ENCODE measurements at regions not wholly inside any gene's neighbourhood (a gene's known extent, or its start where the extent isn't known, plus 50 kb on each side); places are given as distances from the start of the nearest gene placed in this dataset.

GRCh38 chr11:47915783-47916182 is 64.6 kb upstream of the PTPRJ start:
- H3K9me2 ChIP-seq (replicated peaks; ENCODE audit: insufficient read depth, low read length): no peaks in the 10 kb centered on the region
- H3K36me3 ChIP-seq (ENCODE audit: insufficient read depth, low read length): no peaks in the 10 kb centered on the region
- peak overlapping the region; percentile 98 for H3K27ac ChIP-seq (ENCODE audit: low read length)
- peak overlapping the region; percentile 82 for H3K4me2 ChIP-seq (ENCODE audit: low read depth, low read length, poor library complexity, severe bottlenecking)
- H3K27me3 ChIP-seq (ENCODE audit: low read length): no peaks in the 10 kb centered on the region
- no peaks in the 10 kb centered on the region for H3K79me2 ChIP-seq (ENCODE audit: low read length)
- H2AFZ ChIP-seq (ENCODE audit: low read length): no peak overlapping the region
- no peaks in the 10 kb centered on the region for H3K9me3 ChIP-seq (ENCODE audit: low read length)
- H4K20me1 ChIP-seq (ENCODE audit: insufficient read depth, low read depth, low read length): no peaks in the 10 kb centered on the region
- peaks cover 79% of the 10 kb centered on the region for H3K4me1 ChIP-seq (ENCODE audit: low read length)
- peak overlapping the region; percentile 84 for H3K9ac ChIP-seq (ENCODE audit: low read length)
- H3K4me3 ChIP-seq (ENCODE audit: low read length): peak overlapping the region; percentile 70
- DNase-seq: peak; percentile 94

- peaks cover 75% of the 10 kb centered on the region for H3K4me1 ChIP-seq (ENCODE audit: low read length)
- H2AFZ ChIP-seq (ENCODE audit: low read length): no peak overlapping the region
Observed at GRCh38 chr11:47915374-47915773, 65.0 kb upstream of the PTPRJ start.

GRCh38 chr11:47914743-47915142 is 65.6 kb upstream of the PTPRJ start:
- Histone ChIP-seq H3K9me3 (ENCODE audit: low read length) (no peaks in the 10 kb centered on the region), H3K9me2 (replicated peaks; ENCODE audit: insufficient read depth, low read length) (no peaks in the 10 kb centered on the region), H3K36me3 (ENCODE audit: insufficient read depth, low read length) (no peaks in the 10 kb centered on the region), H3K4me3 (ENCODE audit: low read length) (peak overlapping the region; percentile 70), H4K20me1 (ENCODE audit: insufficient read depth, low read depth, low read length) (no peaks in the 10 kb centered on the region), H3K79me2 (ENCODE audit: low read length) (no peaks in the 10 kb centered on the region), H3K27ac (ENCODE audit: low read length) (peak overlapping the region; percentile 98), H3K27me3 (ENCODE audit: low read length) (no peaks in the 10 kb centered on the region), H3K9ac (ENCODE audit: low read length) (peak overlapping the region; percentile 84), H3K4me2 (ENCODE audit: low read depth, low read length, poor library complexity, severe bottlenecking) (peak overlapping the region; percentile 82), H3K4me1 (ENCODE audit: low read length) (peaks cover 69% of the 10 kb centered on the region), H2AFZ (ENCODE audit: low read length) (no peak overlapping the region)
- DNase-seq: peak; percentile 66

More at GRCh38 chr11:47915374-47915773, 65.0 kb upstream of the PTPRJ start:
- H3K27me3 ChIP-seq (ENCODE audit: low read length): no peaks in the 10 kb centered on the region
- H4K20me1 ChIP-seq (ENCODE audit: insufficient read depth, low read depth, low read length): no peaks in the 10 kb centered on the region
- no peaks in the 10 kb centered on the region for H3K79me2 ChIP-seq (ENCODE audit: low read length)
- peak overlapping the region; percentile 84 for H3K9ac ChIP-seq (ENCODE audit: low read length)
- no peaks in the 10 kb centered on the region for H3K36me3 ChIP-seq (ENCODE audit: insufficient read depth, low read length)
- peak; percentile 89 for DNase-seq
- H3K27ac ChIP-seq (ENCODE audit: low read length): peak overlapping the region; percentile 98
- H3K4me2 ChIP-seq (ENCODE audit: low read depth, low read length, poor library complexity, severe bottlenecking): peak overlapping the region; percentile 82
- peak overlapping the region; percentile 70 for H3K4me3 ChIP-seq (ENCODE audit: low read length)
- H3K9me3 ChIP-seq (ENCODE audit: low read length): no peaks in the 10 kb centered on the region
- no peaks in the 10 kb centered on the region for H3K9me2 ChIP-seq (replicated peaks; ENCODE audit: insufficient read depth, low read length)

- H3K4me1 ChIP-seq (ENCODE audit: low read length): peaks cover 58% of the 10 kb centered on the region
- H4K20me1 ChIP-seq (ENCODE audit: insufficient read depth, low read depth, low read length): no peaks in the 10 kb centered on the region
- H3K9ac ChIP-seq (ENCODE audit: low read length): peak overlapping the region; percentile 84
- peak overlapping the region; percentile 98 for H3K27ac ChIP-seq (ENCODE audit: low read length)
- H3K27me3 ChIP-seq (ENCODE audit: low read length): no peaks in the 10 kb centered on the region
- H2AFZ ChIP-seq (ENCODE audit: low read length): no peak overlapping the region
- H3K36me3 ChIP-seq (ENCODE audit: insufficient read depth, low read length): no peaks in the 10 kb centered on the region
- peak; percentile 90 for DNase-seq
- H3K4me2 ChIP-seq (ENCODE audit: low read depth, low read length, poor library complexity, severe bottlenecking): peak overlapping the region; percentile 82
- H3K4me3 ChIP-seq (ENCODE audit: low read length): peak overlapping the region; percentile 70; the same call in 1 of the 2 replicates
- H3K9me2 ChIP-seq (replicated peaks; ENCODE audit: insufficient read depth, low read length): no peaks in the 10 kb centered on the region
- H3K9me3 ChIP-seq (ENCODE audit: low read length): no peaks in the 10 kb centered on the region
- H3K79me2 ChIP-seq (ENCODE audit: low read length): no peaks in the 10 kb centered on the region
Observed at GRCh38 chr11:47913529-47914244, 65.5 kb upstream of the NUP160 start.

- Histone ChIP-seq H3K9ac (ENCODE audit: low read length) (no peak overlapping the region), H3K9me2 (replicated peaks; ENCODE audit: insufficient read depth, low read length) (no peaks in the 10 kb centered on the region), H3K4me2 (ENCODE audit: low read depth, low read length, poor library complexity, severe bottlenecking) (no peak overlapping the region), H3K79me2 (ENCODE audit: low read length) (no peaks in the 10 kb centered on the region), H3K36me3 (ENCODE audit: insufficient read depth, low read length) (no peaks in the 10 kb centered on the region), H3K4me1 (ENCODE audit: low read length) (peaks cover 51% of the 10 kb centered on the region), H4K20me1 (ENCODE audit: insufficient read depth, low read depth, low read length) (no peaks in the 10 kb centered on the region), H3K9me3 (ENCODE audit: low read length) (no peaks in the 10 kb centered on the region), H3K27ac (ENCODE audit: low read length) (peak overlapping the region; percentile 98), H2AFZ (ENCODE audit: low read length) (no peak overlapping the region), H3K27me3 (ENCODE audit: low read length) (no peaks in the 10 kb centered on the region), H3K4me3 (ENCODE audit: low read length) (no peak overlapping the region)
- no peak for DNase-seq
Observed at GRCh38 chr11:47912843-47913437, 64.8 kb upstream of the NUP160 start.

- Histone ChIP-seq H2AFZ (ENCODE audit: low read length) (no peak overlapping the region), H3K4me2 (ENCODE audit: low read depth, low read length, poor library complexity, severe bottlenecking) (no peak overlapping the region), H3K36me3 (ENCODE audit: insufficient read depth, low read length) (no peaks in the 10 kb centered on the region), H3K27ac (ENCODE audit: low read length) (no peak overlapping the region), H3K4me3 (ENCODE audit: low read length) (no peak overlapping the region), H3K9me2 (replicated peaks; ENCODE audit: insufficient read depth, low read length) (no peaks in the 10 kb centered on the region), H3K9me3 (ENCODE audit: low read length) (no peaks in the 10 kb centered on the region), H3K4me1 (ENCODE audit: low read length) (peaks cover 33% of the 10 kb centered on the region), H3K27me3 (ENCODE audit: low read length) (no peaks in the 10 kb centered on the region), H3K9ac (ENCODE audit: low read length) (no peak overlapping the region), H3K79me2 (ENCODE audit: low read length) (no peaks in the 10 kb centered on the region), H4K20me1 (ENCODE audit: insufficient read depth, low read depth, low read length) (no peaks in the 10 kb centered on the region)
- DNase-seq: no peak
Observed at GRCh38 chr11:47911149-47911548, 63.0 kb upstream of the NUP160 start.

- no peak for DNase-seq
- no peak overlapping the region for H3K9ac ChIP-seq (ENCODE audit: low read length)
- no peaks in the 10 kb centered on the region for H3K79me2 ChIP-seq (ENCODE audit: low read length)
- no peaks in the 10 kb centered on the region for H3K27me3 ChIP-seq (ENCODE audit: low read length)
- H3K27ac ChIP-seq (ENCODE audit: low read length): no peak overlapping the region
- H3K9me2 ChIP-seq (replicated peaks; ENCODE audit: insufficient read depth, low read length): no peaks in the 10 kb centered on the region
- H2AFZ ChIP-seq (ENCODE audit: low read length): no peak overlapping the region
- no peak overlapping the region for H3K4me2 ChIP-seq (ENCODE audit: low read depth, low read length, poor library complexity, severe bottlenecking)
- H4K20me1 ChIP-seq (ENCODE audit: insufficient read depth, low read depth, low read length): no peaks in the 10 kb centered on the region
- H3K36me3 ChIP-seq (ENCODE audit: insufficient read depth, low read length): no peaks in the 10 kb centered on the region
- H3K4me1 ChIP-seq (ENCODE audit: low read length): peaks cover 5% of the 10 kb centered on the region
- no peak overlapping the region for H3K4me3 ChIP-seq (ENCODE audit: low read length)
- H3K9me3 ChIP-seq (ENCODE audit: low read length): no peaks in the 10 kb centered on the region
Observed at GRCh38 chr11:47908198-47908597, 60.0 kb upstream of the NUP160 start.

GRCh38 chr11:47907499-47907898 is 59.3 kb upstream of the NUP160 start:
- no peak overlapping the region for H3K9ac ChIP-seq (ENCODE audit: low read length)
- H3K4me1 ChIP-seq (ENCODE audit: low read length): no peaks in the 10 kb centered on the region
- H3K27ac ChIP-seq (ENCODE audit: low read length): no peak overlapping the region
- H3K9me2 ChIP-seq (replicated peaks; ENCODE audit: insufficient read depth, low read length): no peaks in the 10 kb centered on the region
- DNase-seq: no peak
- H3K4me3 ChIP-seq (ENCODE audit: low read length): no peak overlapping the region
- H2AFZ ChIP-seq (ENCODE audit: low read length): no peak overlapping the region
- no peaks in the 10 kb centered on the region for H3K9me3 ChIP-seq (ENCODE audit: low read length)
- no peaks in the 10 kb centered on the region for H3K36me3 ChIP-seq (ENCODE audit: insufficient read depth, low read length)
- H3K27me3 ChIP-seq (ENCODE audit: low read length): no peaks in the 10 kb centered on the region
- no peak overlapping the region for H3K4me2 ChIP-seq (ENCODE audit: low read depth, low read length, poor library complexity, severe bottlenecking)
- no peaks in the 10 kb centered on the region for H3K79me2 ChIP-seq (ENCODE audit: low read length)
- H4K20me1 ChIP-seq (ENCODE audit: insufficient read depth, low read depth, low read length): no peaks in the 10 kb centered on the region
